B cell (primary cell): ENCODE measurements at regions not wholly inside any gene's neighbourhood (a gene's known extent, or its start where the extent isn't known, plus 50 kb on each side); places are given as distances from the start of the nearest gene placed in this dataset.

Experiments
- ATAC-seq: fragments of 200-7000 bp; cut with Tn5 transposase; one replicate; pipeline ENCODE4 v1.10.0; 2021; ENCODE audit warnings: low read depth, mild to moderate bottlenecking, moderate number of reproducible peaks, moderate library complexity
- CTCF ChIA-PET: fragments of 350-600 bp; sonication (Branson Sonifier 250); formaldehyde crosslinking; loops from one replicate; lab custom pipeline; 2021; ENCODE audit warnings: antibody characterized with exemption, inconsistent platforms; lab: Charles Lee
- POLR2A ChIA-PET: fragments of 350-600 bp; sonication (Branson Sonifier 250); formaldehyde crosslinking; loops from one replicate; lab custom pipeline; 2021; ENCODE audit warnings: antibody characterized with exemption; lab: Charles Lee
- DNase-seq: peaks from one replicate; pipeline ENCODE4 v3.0.0; 2013
- H2AFZ ChIP-seq: 2 replicates; pipeline ENCODE4 v1.6.1; 2012; ENCODE audit warnings: mild to moderate bottlenecking, low read depth, low read length; ENCODE audit not compliant: insufficient read depth, poor library complexity, severe bottlenecking
- H3K27ac ChIP-seq, 2 donors: 1 replicate in 1 of 2; 2 replicates in 1 of 2; pipeline ENCODE4 v1.5.1; 2012 to 2013; ENCODE audit warnings: low read length in 2 of 2, mild to moderate bottlenecking in 2 of 2, moderate library complexity in 1 of 2
- H3K27me3 ChIP-seq, 4 experiments: fragments of 200-600 bp in 1 of 4; sonication (generic) in 1 of 4; replicated peaks in 1 of 4; 1 replicate in 2 of 4; 2 replicates in 2 of 4; pipeline versions ENCODE4 v1.6.1 to v1.7.0; 2013 to 2016; ENCODE audit warnings: low read length in 3 of 4, mild to moderate bottlenecking in 2 of 4, mixed read lengths in 1 of 4, moderate library complexity in 1 of 4; ENCODE audit not compliant: insufficient read depth in 4 of 4, control insufficient read depth in 3 of 4; ENCODE audit errors: control extremely low read depth in 1 of 4
- H3K36me3 ChIP-seq, 2 experiments: replicated peaks in 1 of 2; 1 replicate in 1 of 2; 2 replicates in 1 of 2; pipeline versions ENCODE4 v1.6.1 to v1.7.1; 2013; ENCODE audit warnings: low read length in 1 of 2; ENCODE audit not compliant: insufficient read depth in 2 of 2, control insufficient read depth in 1 of 2; ENCODE audit errors: control extremely low read depth in 1 of 2, extremely low read depth in 1 of 2
- H3K4me1 ChIP-seq, 2 donors: fragments of 200-600 bp in 1 of 2; sonication (generic) in 1 of 2; 1 replicate in 1 of 2; 2 replicates in 1 of 2; pipeline versions ENCODE4 v1.5.1 to v1.6.1; 2013 to 2017; ENCODE audit warnings: low read length in 2 of 2; ENCODE audit not compliant: control insufficient read depth in 2 of 2, insufficient read depth in 2 of 2
- H3K4me2 ChIP-seq: replicated peaks from 2 replicates; pipeline ENCODE3; 2012; ENCODE audit warnings: mild to moderate bottlenecking, low read depth, low read length; ENCODE audit not compliant: poor library complexity, severe bottlenecking
- H3K4me3 ChIP-seq, 5 experiments: fragments of 200-600 bp in 1 of 5; sonication (generic) in 1 of 5; 1 replicate in 3 of 5; 2 replicates in 2 of 5; pipeline versions ENCODE4 v1.5.1 to v1.7.0; 2011 to 2016; ENCODE audit warnings: low read length in 4 of 5, mild to moderate bottlenecking in 4 of 5, low read depth in 2 of 5, control low read depth in 1 of 5, moderate library complexity in 1 of 5; ENCODE audit not compliant: insufficient read depth in 1 of 5; ENCODE audit errors: control extremely low read depth in 1 of 5, extremely low read depth in 1 of 5
- H3K79me2 ChIP-seq: fragments of 200-600 bp; sonication (generic); one replicate; pipeline ENCODE4 v1.6.0; 2016; ENCODE audit warnings: low read length; ENCODE audit not compliant: control insufficient read depth, insufficient read depth
- H3K9ac ChIP-seq: fragments of 200-600 bp; sonication (generic); 2 replicates; pipeline ENCODE4 v1.6.1; 2017; ENCODE audit warnings: mild to moderate bottlenecking, low read length, moderate library complexity
- H3K9me3 ChIP-seq, 3 donors: one replicate each; pipeline versions ENCODE4 v1.6.1 to v1.7.1; 2013; ENCODE audit warnings: low read length in 2 of 3; ENCODE audit not compliant: control insufficient read depth in 2 of 3, insufficient read depth in 1 of 3; ENCODE audit errors: control extremely low read depth in 1 of 3
- H4K20me1 ChIP-seq: 2 replicates; pipeline ENCODE4 v1.6.0; 2012; ENCODE audit warnings: mild to moderate bottlenecking, low read length; ENCODE audit not compliant: insufficient read depth, control insufficient read depth, poor library complexity, severe bottlenecking
- H3K27ac Mint-ChIP-seq: one replicate; pipeline ENCODE4 v1.8.0; 2021; ENCODE audit warnings: mixed read lengths
- H3K27me3 Mint-ChIP-seq: one replicate; pipeline ENCODE4 v1.8.0; 2021; ENCODE audit warnings: mixed read lengths
- H3K4me1 Mint-ChIP-seq: one replicate; pipeline ENCODE4 v1.8.0; 2021; ENCODE audit warnings: mixed read lengths
- H3K4me3 Mint-ChIP-seq: one replicate; pipeline ENCODE4 v1.8.0; 2021; ENCODE audit warnings: mixed read lengths
- H3K9me3 Mint-ChIP-seq: one replicate; pipeline ENCODE4 v1.8.0; 2022; ENCODE audit warnings: mixed read lengths; ENCODE audit not compliant: insufficient read depth
- EZH2 ChIP-seq: IDR thresholded peaks from 2 replicates; pipeline ENCODE4 v1.6.1; 2012; ENCODE audit warnings: borderline replicate concordance, low read depth, mild to moderate bottlenecking, moderate library complexity, low read length; ENCODE audit not compliant: insufficient read depth, poor library complexity, severe bottlenecking
- WGBS: methylation state at CpG from one replicate; pipeline ENCODE4 v1.1.5; 2013; ENCODE audit warnings: missing lambda C conversion rate; ENCODE audit not compliant: insufficient coverage; 5-methylcytosine and 5-hydroxymethylcytosine counted together
- intact Hi-C: fragments of 100-400 bp; cut with micrococcal nuclease; formaldehyde crosslinking; loops from one replicate; pipeline ENCODE4 v1.10.0; 2022
- TF ChIP-seq, protein P1 (sequence below): fragments of 200-600 bp; IDR thresholded peaks from one replicate; pipeline ENCODE4 v1.8.0; 2022; ENCODE audit warnings: antibody characterized with exemption, mild to moderate bottlenecking

DNA sequence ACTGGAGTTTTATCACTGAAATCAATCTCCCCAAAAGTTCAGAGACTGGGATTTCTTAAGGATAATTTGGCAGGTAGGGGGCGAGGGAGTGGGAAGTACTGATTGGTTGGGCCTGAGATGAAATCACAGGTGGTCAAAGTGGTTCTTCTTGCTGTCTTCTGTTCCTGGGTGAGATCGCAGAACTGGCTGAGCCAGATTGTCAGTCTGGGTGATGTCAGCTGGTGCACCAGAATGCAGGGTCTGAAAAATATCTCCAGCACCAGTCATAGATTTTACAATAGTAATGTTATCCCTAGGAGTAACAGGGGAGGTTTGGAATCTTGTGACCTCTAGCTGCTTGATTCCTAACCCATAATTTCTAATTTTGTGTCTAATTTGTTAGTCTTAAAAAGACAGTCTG lies 86.7 kb upstream of the SLC25A36 start:
- no peaks in the 10 kb centered on the region for H3K36me3 ChIP-seq
- peaks cover 17% of the 10 kb centered on the region for H3K27me3 Mint-ChIP-seq
- H3K4me3 ChIP-seq: no peak overlapping the region
- ChIA-PET POLR2A (no interaction called here), CTCF (interaction anchor here (1.8 to 3.5 kb wide), 2 partner anchors 9 to 1427 kb away, joined by 4 to 12 read pairs; no protein-coding TSS in a partner anchor)
- no peak overlapping the region for H3K4me3 Mint-ChIP-seq
- TF ChIP-seq EZH2: no peak
- peaks cover 2% of the 10 kb centered on the region for H3K9me3 Mint-ChIP-seq
- H3K27me3 ChIP-seq: peaks cover 0 to 6% (median 0%) of the 10 kb centered on the region in 4 experiments
- no peak overlapping the region for H3K27ac Mint-ChIP-seq
- H2AFZ ChIP-seq: no peak overlapping the region
- WGBS: 100% methylated on average over 1 of the region's 2 CpGs
- DNase-seq (no peak), ATAC-seq (no peak)
- no peaks in the 10 kb centered on the region for H3K4me1 ChIP-seq
- H3K4me2 ChIP-seq: no peak overlapping the region
- H3K9me3 ChIP-seq: peaks cover 0 to 3% (median 1%) of the 10 kb centered on the region in 3 donors
- H3K9ac ChIP-seq: no peak overlapping the region
- no peaks in the 10 kb centered on the region for H4K20me1 ChIP-seq
- intact Hi-C loops: no loop called here
- H3K79me2 ChIP-seq: no peaks in the 10 kb centered on the region
- H3K27ac ChIP-seq: no peak overlapping the region
- H3K4me1 Mint-ChIP-seq: no peaks in the 10 kb centered on the region

DNA sequence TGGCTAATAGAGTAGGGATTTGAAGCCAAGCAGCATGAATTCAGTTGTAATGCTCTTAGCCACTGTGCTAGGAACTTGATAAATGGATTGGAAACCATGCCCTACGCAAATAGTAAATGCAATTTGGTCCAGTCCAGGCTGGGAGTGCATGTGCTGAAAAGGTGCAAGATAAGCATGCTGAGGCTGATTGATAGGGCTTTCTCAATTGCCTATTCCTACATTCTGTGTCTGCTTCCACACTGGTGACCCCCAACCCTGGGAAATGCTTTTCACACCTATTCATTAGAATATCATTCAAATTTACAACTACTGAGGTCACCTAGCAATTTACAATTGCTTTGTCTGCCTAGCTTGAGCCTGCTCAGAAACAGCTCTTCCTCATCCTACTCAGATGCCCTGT lies 84.7 kb upstream of the SLC25A36 start:
- no peaks in the 10 kb centered on the region for H3K36me3 ChIP-seq
- Mint-ChIP-seq H3K4me1 (no peaks in the 10 kb centered on the region), H3K27ac (no peak overlapping the region), H3K9me3 (peaks cover 2% of the 10 kb centered on the region), H3K4me3 (no peak overlapping the region), H3K27me3 (peaks cover 19% of the 10 kb centered on the region)
- 100% methylated on average over 1 of the region's 1 CpG for WGBS
- ATAC-seq (no peak), DNase-seq (no peak)
- H3K4me2 ChIP-seq: no peak overlapping the region
- H3K9ac ChIP-seq: no peak overlapping the region
- H4K20me1 ChIP-seq: no peaks in the 10 kb centered on the region
- H3K4me3 ChIP-seq: no peak overlapping the region
- H3K79me2 ChIP-seq: no peaks in the 10 kb centered on the region
- TF ChIP-seq, protein P1, sequence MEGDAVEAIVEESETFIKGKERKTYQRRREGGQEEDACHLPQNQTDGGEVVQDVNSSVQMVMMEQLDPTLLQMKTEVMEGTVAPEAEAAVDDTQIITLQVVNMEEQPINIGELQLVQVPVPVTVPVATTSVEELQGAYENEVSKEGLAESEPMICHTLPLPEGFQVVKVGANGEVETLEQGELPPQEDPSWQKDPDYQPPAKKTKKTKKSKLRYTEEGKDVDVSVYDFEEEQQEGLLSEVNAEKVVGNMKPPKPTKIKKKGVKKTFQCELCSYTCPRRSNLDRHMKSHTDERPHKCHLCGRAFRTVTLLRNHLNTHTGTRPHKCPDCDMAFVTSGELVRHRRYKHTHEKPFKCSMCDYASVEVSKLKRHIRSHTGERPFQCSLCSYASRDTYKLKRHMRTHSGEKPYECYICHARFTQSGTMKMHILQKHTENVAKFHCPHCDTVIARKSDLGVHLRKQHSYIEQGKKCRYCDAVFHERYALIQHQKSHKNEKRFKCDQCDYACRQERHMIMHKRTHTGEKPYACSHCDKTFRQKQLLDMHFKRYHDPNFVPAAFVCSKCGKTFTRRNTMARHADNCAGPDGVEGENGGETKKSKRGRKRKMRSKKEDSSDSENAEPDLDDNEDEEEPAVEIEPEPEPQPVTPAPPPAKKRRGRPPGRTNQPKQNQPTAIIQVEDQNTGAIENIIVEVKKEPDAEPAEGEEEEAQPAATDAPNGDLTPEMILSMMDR: no peak
- TF ChIP-seq EZH2: no peak
- ChIA-PET CTCF (interaction anchor here (1.8 kb wide), 1 partner anchor 1429 kb away, joined by 4 read pairs; no protein-coding TSS in a partner anchor), POLR2A (no interaction called here)
- H3K4me1 ChIP-seq: no peaks in the 10 kb centered on the region
- H3K9me3 ChIP-seq: peaks cover 0 to 3% (median 0%) of the 10 kb centered on the region in 3 donors
- no peaks in the 10 kb centered on the region for H3K27me3 ChIP-seq
- no peak overlapping the region for H3K27ac ChIP-seq
- intact Hi-C loops: no loop called here
- no peak overlapping the region for H2AFZ ChIP-seq
